GM19395 (cell line): ENCODE measurements at regions not wholly inside any gene's neighbourhood (a gene's known extent, or its start where the extent isn't known, plus 50 kb on each side); places are given as distances from the start of the nearest gene placed in this dataset.
A peak's percentile ranks its signal among the peaks of the same experiment; 100 is the strongest.

Experiments used
- ATAC-seq: cut with Tn5 transposase; IDR thresholded peaks from one replicate; pipeline ENCODE4 v1.9.1; 2021; ENCODE audit warnings: mild to moderate bottlenecking, moderate library complexity; ENCODE audit not compliant: unreplicated experiment

DNA sequence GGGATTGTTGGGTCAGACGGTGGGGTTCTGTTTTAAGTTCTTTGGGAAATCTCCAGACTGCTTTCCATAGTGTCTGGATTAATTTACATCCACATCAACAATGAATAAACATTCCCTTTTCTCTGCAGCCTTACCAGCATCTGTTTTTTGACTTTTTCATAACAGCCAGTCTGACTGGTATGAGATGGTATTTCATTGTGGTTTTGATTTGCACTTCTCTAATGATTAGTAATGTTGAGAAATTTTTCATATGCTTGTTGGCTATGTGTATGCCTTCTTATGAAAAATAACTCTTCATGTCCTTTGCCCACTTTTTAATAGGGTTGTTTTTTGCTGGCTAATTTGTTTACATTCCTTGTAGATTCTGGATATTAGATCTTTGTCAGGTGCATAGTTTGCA lies 140.8 kb upstream of the CNTN1 start:
- no peak for ATAC-seq

DNA sequence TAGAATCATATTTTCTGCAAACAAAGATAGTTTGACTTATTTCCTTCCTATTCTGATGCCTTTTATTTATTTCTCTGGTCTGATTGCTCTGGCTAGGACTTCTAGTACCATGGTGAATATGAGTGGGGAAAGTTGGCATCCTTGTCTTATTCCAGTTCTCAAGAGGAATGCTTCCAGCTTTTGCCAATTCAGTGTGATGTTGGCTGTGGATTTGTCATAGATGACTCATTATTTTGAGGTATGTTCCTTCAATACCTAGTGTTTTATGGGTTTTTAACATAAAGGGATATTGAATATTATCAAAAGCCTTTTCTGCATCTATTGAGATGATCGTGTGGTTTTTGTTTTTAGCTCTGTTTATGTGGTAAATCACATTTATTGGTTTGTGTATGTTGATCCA lies 139.4 kb upstream of the CNTN1 start:
- ATAC-seq, result no peak

DNA sequence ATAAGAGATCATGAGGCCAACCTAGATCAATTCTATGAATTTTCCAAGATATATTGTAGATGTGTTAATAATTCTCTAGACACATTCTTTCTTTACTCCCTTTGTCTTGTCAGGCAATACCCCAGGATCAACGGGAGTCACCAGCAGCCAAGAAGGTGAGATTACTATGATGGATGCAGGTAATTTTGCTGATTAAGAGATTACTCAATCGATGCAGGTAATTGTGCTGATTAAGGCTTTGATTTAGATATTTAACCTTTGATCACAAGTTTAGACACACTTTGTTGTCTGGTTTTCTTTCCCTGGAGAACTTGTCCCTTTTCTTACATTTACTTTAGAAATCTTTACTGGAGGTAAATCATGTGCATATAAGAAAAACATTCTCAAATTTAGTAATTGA lies 134.3 kb upstream of the CNTN1 start:
- ATAC-seq, result no peak

DNA sequence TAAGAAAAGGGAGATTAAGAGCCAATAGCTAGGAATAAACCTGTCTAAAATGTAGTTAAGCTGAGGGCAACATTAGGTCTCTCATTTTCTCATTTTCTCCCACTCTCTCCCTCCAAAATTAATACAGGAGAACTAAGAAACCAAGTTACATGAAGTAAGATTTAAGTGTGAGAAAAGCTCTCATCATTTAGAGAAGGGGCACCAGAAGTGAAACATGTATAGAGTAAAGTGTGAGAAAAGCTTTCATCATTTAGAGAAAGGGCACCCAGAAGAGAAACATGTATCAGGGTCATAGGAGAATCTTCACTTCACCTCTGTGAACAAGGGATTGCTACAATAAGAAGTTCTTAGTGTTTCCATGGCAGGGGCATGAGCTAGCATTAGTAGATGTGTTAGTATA lies 132.4 kb upstream of the CNTN1 start:
- peak; percentile 61 for ATAC-seq

DNA sequence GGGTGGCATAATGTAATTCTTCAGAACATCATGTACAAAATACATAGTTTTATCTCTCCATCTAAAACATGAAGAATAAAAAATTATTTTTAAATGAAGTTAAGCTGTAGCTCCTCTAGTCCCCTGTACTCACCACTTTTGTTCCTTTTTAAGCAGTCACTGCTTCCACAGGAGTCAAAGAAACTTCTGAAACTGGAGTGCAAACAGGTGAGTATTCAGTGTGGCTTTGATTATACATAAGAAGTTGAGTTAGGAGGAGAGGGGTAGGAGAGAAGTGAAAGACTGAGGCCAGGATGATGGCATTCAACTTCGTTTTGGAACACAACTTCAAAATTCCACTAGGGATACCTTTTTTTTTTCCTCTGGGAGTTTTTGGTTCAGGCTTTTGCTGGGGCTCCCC lies 131.4 kb upstream of the CNTN1 start:
- ATAC-seq, result peak; percentile 45

DNA sequence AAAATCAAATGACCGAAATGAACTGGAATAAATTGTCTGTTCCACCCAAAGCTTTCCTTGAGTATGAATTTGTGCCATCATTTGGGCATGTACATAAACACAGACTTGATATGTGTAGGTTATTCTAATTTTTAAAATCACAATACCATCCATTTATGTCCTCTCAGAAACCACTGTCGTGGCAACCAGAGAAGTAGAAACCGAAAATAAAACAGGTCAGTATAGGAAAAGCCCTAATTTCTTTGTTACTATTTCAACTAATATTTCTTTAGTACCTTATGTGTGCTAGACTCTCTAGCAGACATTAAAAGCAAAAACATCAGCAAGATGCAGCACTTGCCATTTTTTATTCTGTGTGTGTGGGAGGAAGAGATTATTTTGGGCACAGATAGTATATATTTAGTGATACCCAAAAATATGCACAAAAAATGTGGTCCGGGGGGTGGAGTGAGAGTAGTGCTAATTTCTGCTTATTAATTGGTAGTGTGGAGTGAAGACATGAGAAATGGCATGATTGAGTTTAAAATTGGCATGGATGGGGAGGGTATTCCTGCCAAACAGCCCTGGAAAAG lies 130.8 kb upstream of the CNTN1 start:
- ATAC-seq, result peak; percentile 64

DNA sequence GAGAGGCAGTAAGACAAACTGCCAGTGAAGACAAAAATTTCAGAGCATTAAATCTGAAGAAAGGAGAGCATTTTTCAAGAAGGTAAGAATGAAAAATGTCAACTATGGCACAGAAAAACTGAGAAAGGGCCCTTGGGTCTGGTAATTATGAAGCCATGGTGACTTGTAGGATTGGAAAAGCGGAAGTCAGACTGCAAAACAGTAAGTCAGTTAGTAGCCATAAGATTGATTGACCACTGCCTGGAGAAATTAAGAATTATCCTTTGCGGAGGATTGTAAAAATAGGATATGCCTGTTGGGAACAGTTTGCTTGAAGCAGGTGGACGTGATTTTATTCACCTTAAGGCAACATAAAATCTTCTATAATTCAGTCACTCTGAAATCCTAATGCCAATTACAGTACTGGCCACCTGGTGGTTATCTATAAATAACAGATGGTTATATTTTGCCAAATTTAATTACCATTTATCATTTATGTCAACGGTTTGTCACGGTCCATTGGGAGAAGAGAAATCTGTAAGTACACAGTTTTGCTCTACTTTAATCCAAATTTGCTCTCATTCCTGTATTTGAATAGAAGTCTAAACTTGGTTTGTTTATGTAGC lies 127.1 kb upstream of the CNTN1 start:
- ATAC-seq, result no peak

DNA sequence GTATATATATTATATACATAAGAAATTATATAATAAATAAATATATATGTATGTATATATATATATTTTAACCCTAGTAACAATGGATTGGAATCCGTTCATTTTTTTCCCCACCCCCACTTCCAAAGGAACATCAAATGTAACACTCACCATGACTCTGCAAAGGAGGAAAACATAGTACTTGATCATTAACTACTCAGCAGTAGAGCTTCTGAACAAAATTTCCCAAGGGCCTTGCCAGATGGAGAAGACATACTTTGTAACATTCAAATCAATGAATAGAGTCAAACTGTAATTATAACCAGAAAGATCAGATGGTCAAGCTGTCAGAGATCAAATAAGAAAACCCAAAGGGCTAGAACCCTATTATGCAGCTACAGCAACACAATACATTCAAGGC lies 126.0 kb upstream of the CNTN1 start:
- no peak for ATAC-seq

DNA sequence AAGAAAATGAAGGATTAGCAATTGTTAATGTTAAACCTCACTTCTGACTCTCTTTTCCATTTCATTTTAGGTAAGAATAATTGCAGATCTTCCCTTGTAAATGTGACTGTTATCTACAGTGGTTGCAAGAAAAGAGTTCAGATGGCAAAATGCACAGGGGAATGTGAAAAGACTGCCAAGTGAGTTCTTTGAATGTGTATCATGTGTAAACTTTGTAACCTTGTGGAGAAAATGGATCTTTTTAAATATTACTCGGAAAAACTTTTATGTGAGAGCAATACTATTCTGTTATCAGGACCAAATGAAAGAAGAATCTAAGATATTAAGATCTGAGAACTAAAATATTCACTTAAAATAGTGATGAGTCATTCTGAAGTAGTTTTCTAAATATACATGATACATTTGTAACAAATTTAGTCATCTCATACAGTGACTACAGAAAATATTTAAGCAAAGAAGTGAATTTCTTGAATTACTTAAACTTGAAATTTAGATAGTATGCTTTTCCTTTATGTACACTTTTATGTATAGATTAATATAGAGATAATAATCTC lies 122.5 kb upstream of the CNTN1 start:
- ATAC-seq, result no peak

DNA sequence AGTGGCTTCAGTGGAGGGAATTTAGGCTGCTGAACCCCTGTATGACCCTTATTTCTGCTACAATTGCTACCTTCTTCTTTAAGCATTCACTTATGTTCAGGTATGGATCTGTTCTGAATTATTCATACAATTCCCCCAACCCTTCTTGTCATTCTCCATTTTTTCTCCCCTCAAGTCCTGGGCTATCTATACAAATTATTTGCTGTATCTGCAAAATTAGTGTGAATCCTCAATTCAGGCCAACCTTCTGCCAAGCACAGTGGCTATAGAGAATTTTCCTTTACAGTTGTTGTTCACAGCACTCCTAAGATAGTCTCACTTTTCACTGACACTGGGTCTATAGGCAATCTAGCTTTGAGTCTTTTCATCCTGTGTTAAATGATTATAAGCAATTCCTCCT lies 119.2 kb upstream of the CNTN1 start:
- ATAC-seq, result no peak

DNA sequence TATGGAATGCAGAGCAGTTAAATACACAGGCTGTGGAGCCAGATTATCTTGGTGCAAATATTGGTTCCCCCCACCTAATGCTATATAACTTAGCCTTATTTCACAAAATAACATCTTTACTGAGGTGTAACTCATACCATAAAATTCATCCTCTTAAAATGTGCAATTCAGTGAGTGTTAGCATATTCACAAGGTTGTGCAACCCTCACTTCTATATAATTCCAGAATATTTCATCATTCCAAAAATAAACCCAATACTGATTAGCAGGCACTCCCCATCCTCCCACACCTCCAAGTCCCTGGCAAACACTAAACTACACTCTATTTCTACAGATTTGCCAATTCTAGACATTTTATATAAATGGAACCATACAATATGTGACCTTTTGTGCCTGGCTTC lies 116.3 kb upstream of the CNTN1 start:
- no peak for ATAC-seq

DNA sequence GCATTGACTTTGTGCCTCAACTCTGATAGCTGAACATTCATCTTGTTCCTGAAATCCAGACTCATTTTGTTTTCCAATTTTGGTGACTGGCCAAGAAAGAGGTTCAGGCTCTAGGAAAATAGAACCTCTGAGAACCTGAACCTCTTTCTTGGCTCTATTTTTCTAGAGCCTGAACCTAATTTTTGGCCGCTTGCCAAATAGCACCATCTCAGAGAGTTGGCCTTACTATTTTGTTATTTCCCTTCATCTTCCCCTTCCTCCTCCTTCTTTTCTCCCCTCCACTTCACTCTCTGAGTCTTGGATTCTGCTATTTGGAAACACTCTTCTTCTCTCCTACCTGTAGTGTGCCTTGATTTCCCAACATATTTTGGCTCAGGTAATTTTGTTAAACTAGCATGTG lies 114.4 kb upstream of the CNTN1 start:
- ATAC-seq, result no peak

DNA sequence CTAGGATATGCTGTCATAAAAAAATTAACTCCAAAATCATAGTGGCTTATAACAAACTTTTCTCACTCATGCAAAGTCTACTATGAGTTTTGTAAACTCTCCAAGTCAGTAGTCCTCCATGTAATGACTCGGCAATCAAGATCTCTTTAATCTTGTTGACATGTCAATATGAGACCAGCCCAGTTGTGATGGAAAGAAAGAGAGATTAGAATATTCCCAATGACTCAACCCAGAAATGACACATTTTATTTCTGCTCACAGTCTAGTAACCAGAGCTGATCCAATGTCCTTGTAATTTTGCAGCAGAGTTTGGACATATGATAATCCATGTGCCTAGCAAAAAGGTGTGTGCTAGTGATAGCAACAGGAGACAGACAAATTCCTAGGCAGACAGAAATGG lies 112.6 kb upstream of the CNTN1 start:
- no peak for ATAC-seq

DNA sequence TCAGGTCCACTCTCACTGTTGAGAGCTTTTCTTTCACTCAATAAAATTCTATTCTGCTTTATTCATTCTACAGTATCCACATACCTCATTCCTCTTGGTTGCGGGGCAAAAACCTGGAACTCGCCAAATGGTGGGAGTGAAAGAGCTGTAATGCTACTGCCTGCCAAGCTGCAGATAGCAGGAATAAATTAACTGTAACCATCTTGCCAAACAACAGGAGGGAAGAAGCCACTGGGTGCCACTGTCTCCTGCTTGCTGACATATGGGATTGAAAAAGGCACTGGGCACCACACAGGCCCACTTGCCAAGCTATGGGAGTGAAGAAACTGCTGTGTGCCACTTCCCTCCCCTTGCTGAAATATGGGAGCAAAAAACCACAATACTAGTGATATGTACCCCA lies 111.9 kb upstream of the CNTN1 start:
- ATAC-seq, result no peak

DNA sequence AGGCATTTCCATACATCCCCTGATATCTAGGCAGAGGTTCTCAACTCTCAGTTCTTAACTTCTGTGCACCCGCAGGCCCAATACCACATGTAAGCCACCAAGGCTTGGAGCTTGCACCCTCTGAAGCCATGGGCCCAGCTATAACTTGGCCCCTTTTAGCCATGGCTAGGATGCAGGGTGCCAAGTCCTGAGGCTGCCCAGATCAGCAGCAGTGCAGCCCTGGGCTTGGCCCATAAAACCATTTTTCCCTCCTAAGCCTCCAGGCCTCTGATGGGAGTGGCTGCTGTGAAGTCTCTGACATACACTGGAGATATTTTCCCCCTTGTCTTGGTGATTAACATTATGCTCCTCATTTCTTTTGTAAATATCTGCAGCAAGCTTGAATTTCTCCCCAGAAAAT lies 110.3 kb upstream of the CNTN1 start:
- ATAC-seq, result no peak

DNA sequence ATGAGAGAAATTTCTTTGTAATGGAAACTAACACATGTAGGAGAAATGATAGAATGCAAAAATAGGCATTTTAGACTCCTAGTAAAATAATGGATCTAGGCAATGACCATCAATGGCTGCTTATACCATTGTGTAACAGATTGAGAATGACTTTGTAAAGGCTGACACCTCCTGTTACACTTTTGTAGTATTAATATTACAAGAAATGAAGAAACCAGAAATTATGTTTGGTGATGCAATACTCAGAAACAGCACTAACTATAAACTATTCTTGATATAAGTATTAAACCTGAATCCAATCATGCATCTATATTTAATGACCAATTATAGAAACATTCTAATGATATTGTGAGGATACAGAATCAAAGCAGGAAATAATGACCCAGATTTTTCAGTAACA lies 108.5 kb upstream of the CNTN1 start:
- no peak for ATAC-seq

DNA sequence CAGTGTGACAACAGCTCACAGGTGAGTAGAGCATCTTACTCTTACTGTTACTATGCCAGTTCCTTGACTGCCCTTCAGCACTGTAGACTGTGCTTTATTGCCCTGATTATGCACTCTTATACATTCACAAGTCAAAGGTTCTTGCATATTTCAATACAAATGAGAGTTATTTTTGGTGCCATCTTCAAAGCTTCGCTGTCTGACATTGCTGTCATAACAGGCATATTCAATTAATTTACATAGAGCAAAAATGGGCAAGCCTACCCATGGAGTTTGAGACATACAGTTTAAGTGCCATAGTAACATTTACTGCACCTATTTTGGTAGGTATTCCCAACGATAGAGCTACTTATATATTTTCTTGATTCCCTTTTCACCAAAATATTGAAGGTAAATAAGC lies 107.5 kb upstream of the CNTN1 start:
- ATAC-seq, result no peak

DNA sequence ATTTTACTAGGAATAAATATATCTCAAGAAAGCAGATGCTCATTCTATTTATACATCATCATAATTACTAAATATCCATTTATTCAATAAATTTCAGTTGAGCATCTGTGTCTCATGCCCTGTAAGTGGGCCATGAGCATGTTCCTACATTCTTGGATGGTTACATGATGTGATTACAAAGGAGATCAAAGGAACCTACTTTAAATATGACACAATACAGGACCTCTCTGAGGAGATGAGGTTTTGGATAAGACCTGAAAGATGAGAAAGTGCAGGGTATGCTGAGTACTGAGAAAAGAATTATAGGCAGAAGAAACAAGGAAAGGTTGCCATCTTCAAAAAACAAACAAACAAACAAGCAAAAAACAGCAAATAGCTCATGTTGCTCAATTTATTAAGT lies 105.4 kb upstream of the CNTN1 start:
- no peak for ATAC-seq

DNA sequence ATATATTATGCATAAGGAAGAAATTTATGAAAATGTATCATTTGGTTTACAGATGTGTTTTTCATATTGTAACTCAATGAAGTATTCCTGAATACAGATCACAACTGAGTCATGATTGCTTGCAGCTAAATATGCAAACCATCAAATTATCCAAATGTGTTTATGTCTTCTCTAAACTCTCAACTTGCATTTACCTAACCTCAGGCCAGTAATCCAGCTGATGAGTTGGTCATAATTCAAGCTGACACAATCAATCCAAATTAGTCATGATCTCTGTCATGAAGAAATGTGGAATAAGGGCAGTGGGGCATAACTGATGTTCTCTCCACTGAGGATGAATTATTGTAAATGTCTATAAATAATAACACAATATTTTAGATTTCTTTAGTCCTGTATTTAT lies 104.8 kb upstream of the CNTN1 start:
- no peak for ATAC-seq

DNA sequence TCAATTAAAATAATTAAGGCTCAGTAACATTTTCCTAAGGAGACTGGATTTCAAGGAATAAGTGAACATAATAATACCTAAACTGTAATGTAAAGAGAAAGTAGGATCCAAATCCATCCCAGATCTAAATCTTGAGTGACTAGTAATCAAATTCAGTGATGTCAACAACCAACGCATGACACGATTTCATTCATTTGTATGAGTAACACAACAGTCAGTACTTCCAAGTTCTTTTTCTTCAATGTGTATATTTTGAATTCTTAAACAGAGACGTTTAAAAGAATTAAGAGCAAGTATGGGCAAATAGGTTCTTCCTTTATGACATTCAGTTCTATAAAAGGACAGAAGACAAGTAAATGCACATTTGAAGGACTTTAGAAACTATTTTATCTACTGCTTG lies 104.3 kb upstream of the CNTN1 start:
- no peak for ATAC-seq

DNA sequence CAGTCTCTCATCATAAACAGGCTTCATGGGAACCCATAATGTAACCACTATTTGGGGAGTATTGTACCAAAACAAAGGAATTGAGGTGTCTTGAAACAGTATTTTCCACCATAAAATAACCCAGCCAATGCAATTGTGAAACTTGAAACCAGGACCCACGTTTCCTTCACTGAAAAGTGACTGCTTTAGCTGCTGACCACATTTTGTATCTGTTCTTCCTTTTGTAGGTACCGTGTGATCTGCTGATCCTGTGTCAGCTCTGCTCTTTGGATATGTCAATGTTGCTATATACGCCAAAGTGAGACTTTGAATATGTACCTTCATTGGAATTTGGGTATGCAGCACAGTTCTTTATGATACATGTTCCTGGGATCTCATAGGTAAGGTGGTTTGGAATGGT lies 95.1 kb upstream of the CNTN1 start:
- ATAC-seq, result no peak

DNA sequence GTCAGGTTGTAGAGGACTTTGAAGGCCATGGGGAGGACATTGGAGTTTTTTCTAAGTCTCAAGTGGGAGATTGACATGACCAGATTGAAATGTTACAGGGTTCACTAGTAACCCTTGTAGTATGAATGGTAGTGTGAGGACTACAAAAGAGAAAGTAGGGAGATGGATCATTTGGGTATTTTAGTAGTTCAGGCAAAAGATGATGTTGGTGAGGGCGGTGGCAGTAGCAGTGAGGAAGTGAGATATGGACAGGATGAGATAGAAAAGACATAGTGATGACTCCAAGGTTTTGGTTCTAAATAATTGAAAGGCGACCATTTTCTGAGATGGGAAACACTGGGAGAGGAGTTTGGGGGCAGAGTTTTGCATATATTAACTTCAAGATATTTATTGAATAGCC lies 94.2 kb upstream of the CNTN1 start:
- ATAC-seq, result no peak

DNA sequence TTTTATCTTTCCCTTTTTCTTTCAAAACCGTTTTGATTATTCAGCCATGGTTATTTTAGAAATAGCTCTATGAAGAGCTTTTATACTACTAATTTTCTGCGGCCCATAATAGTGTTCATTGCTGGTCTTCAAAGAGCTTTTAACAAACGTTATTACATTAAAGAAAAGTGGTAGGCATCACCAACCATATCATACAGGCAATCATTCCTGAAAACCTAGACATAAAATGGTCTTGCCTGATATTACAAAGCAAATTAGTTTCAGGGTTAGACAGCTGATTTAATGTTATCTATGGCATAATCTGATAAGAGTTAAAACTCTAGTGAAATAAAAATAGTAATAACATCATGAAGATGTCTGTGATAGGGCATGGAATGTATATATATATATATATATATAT lies 89.7 kb upstream of the CNTN1 start:
- ATAC-seq, result no peak
